Liver (tissue), 8 donors: ENCODE measurements at regions not wholly inside any gene's neighbourhood (a gene's known extent, or its start where the extent isn't known, plus 50 kb on each side); places are given as distances from the start of the nearest gene placed in this dataset.
"Not testable (repeated sequence)": the region's sequence is repeated elsewhere in the genome, so short reads cannot be mapped to it uniquely, and the experiment has no call there.

Source experiments
- DNase-seq: peaks from one replicate; pipeline ENCODE4 v3.0.0-alpha.2; 2017; ENCODE audit warnings: low spot score
- H3K27ac ChIP-seq, 2 donors: one replicate each; pipeline ENCODE4 v1.7.0; 2013; ENCODE audit warnings: inconsistent platforms in 2 of 2, low read length in 2 of 2, control low read depth in 1 of 2, low read depth in 1 of 2, mild to moderate bottlenecking in 1 of 2
- H3K27me3 ChIP-seq, 4 donors: one replicate each; pipeline versions ENCODE4 v1.6.1 to v1.7.0; 2013; ENCODE audit warnings: low read length in 3 of 4, inconsistent platforms in 1 of 4, mild to moderate bottlenecking in 1 of 4, moderate library complexity in 1 of 4; ENCODE audit not compliant: control insufficient read depth in 4 of 4, insufficient read depth in 4 of 4
- H3K36me3 ChIP-seq, 4 donors: one replicate each; pipeline versions ENCODE4 v1.6.1 to v1.7.0; 2013; ENCODE audit warnings: low read length in 3 of 4, mild to moderate bottlenecking in 3 of 4, low read depth in 1 of 4, moderate library complexity in 1 of 4; ENCODE audit not compliant: control insufficient read depth in 4 of 4, insufficient read depth in 3 of 4
- H3K4me1 ChIP-seq, 4 donors: one replicate each; pipeline versions ENCODE4 v1.6.1 to v1.7.0; 2013; ENCODE audit warnings: low read length in 3 of 4, mild to moderate bottlenecking in 3 of 4, moderate library complexity in 1 of 4; ENCODE audit not compliant: control insufficient read depth in 4 of 4, insufficient read depth in 4 of 4
- H3K4me3 ChIP-seq, 3 donors: one replicate each; pipeline versions ENCODE4 v1.6.1 to v1.7.0; 2013; ENCODE audit warnings: low read length in 3 of 3, control low read depth in 1 of 3, low read depth in 1 of 3, mild to moderate bottlenecking in 1 of 3
- H3K9ac ChIP-seq, 2 donors: one replicate each; pipeline ENCODE4 v1.7.0; 2013; ENCODE audit warnings: low read length in 2 of 2, mild to moderate bottlenecking in 2 of 2, moderate library complexity in 2 of 2, control low read depth in 1 of 2, low read depth in 1 of 2
- H3K9me3 ChIP-seq, 4 donors: one replicate each; pipeline versions ENCODE4 v1.6.1 to v1.7.0; 2013; ENCODE audit warnings: low read length in 3 of 4; ENCODE audit not compliant: control insufficient read depth in 4 of 4
- ATF3 ChIP-seq: IDR thresholded peaks from 2 replicates; pipeline ENCODE4 v1.6.1; 2016; ENCODE audit warnings: antibody characterized with exemption
- CTCF ChIP-seq: fragments of 150-350 bp; IDR thresholded peaks from 2 replicates; pipeline ENCODE4 v1.5.1; 2017; ENCODE audit warnings: improper control_type of control experiment, low read depth, low read length; ENCODE audit not compliant: missing input control
- EGR1 ChIP-seq, 2 donors: IDR thresholded peaks; 2 replicates each; pipeline ENCODE4 v1.6.1; 2016 to 2018; ENCODE audit warnings: antibody characterized with exemption in 2 of 2, low read depth in 2 of 2
- FOXA1 ChIP-seq: IDR thresholded peaks from 2 replicates; pipeline ENCODE4 v1.6.1; 2016; ENCODE audit warnings: antibody characterized with exemption
- FOXA2 ChIP-seq: IDR thresholded peaks from 2 replicates; pipeline ENCODE4 v1.6.1; 2016; ENCODE audit warnings: antibody characterized with exemption
- GABPA ChIP-seq, 2 donors: IDR thresholded peaks in 1 of 2; conservative IDR thresholded peaks in 1 of 2; 2 replicates each; pipeline ENCODE4 v1.6.1; 2016; ENCODE audit warnings: antibody characterized with exemption in 2 of 2, mild to moderate bottlenecking in 1 of 2, moderate library complexity in 1 of 2
- HNF4A ChIP-seq, 2 donors: conservative IDR thresholded peaks; 2 replicates each; pipeline ENCODE4 v1.6.1; 2016; ENCODE audit warnings: antibody characterized with exemption in 2 of 2, mild to moderate bottlenecking in 2 of 2
- JUND ChIP-seq, 2 donors: IDR thresholded peaks; 2 replicates each; pipeline ENCODE4 v1.6.1; 2016; ENCODE audit warnings: antibody characterized with exemption in 2 of 2
- MAX ChIP-seq: IDR thresholded peaks from 2 replicates; pipeline ENCODE4 v1.6.1; 2016; ENCODE audit warnings: antibody characterized with exemption
- NR2F2 ChIP-seq: IDR thresholded peaks from 2 replicates; pipeline ENCODE4 v1.6.1; 2016; ENCODE audit warnings: antibody characterized with exemption
- RAD21 ChIP-seq, 2 donors: IDR thresholded peaks; 2 replicates each; pipeline ENCODE4 v1.6.1; 2016; ENCODE audit warnings: antibody characterized with exemption in 2 of 2, mild to moderate bottlenecking in 2 of 2
- REST ChIP-seq: IDR thresholded peaks from 2 replicates; pipeline ENCODE4 v1.6.1; 2016; ENCODE audit warnings: antibody characterized with exemption, mild to moderate bottlenecking
- RXRA ChIP-seq, 2 donors: IDR thresholded peaks; 2 replicates each; pipeline ENCODE4 v1.6.1; 2017 to 2018; ENCODE audit warnings: antibody characterized with exemption in 2 of 2, mild to moderate bottlenecking in 1 of 2
- SP1 ChIP-seq: IDR thresholded peaks from 2 replicates; pipeline ENCODE4 v1.6.1; 2018; ENCODE audit warnings: antibody characterized with exemption, mild to moderate bottlenecking
- TAF1 ChIP-seq: conservative IDR thresholded peaks from 2 replicates; pipeline ENCODE4 v1.6.1; 2016; ENCODE audit warnings: antibody characterized with exemption, mild to moderate bottlenecking
- YY1 ChIP-seq: IDR thresholded peaks from 2 replicates; pipeline ENCODE4 v1.6.1; 2016; ENCODE audit warnings: antibody characterized with exemption, mild to moderate bottlenecking
- ZBTB33 ChIP-seq: IDR thresholded peaks from 2 replicates; pipeline ENCODE4 v1.6.1; 2016; ENCODE audit warnings: antibody characterized with exemption
- WGBS: extraction: QIAGEN DNeasy Blood & Tissue Kit; methylation state at CpG from one replicate; pipeline ENCODE4 v1.1.7; 2013; 5-methylcytosine and 5-hydroxymethylcytosine counted together
- donor health status: healthy.
- donor health status: healthy.
- donor health status: healthy.
- donor health status: healthy.
- donor health status: healthy.

GRCh38 chr12:59316938-59317337 is 278.9 kb upstream of the SLC16A7 start:
- H3K9me3 ChIP-seq: peaks cover 0 to 2% (median under 1%) of the 10 kb centered on the region in 4 donors
- no peak for TF ChIP-seq FOXA1
- no peak overlapping the region for H3K27ac ChIP-seq
- H3K4me1 ChIP-seq: no peaks in the 10 kb centered on the region
- no peak overlapping the region for H3K9ac ChIP-seq
- no peaks in the 10 kb centered on the region for H3K27me3 ChIP-seq
- H3K36me3 ChIP-seq: no peaks in the 10 kb centered on the region
- 70% methylated on average over 3 of the region's 3 CpGs for WGBS
- H3K4me3 ChIP-seq: no peak overlapping the region
- DNase-seq: no peak

GRCh38 chr12:59316354-59316753 is 279.5 kb upstream of the SLC16A7 start:
- not testable (repeated sequence) for H3K9ac ChIP-seq, H3K4me3 ChIP-seq, H3K36me3 ChIP-seq, H3K27me3 ChIP-seq, H3K9me3 ChIP-seq, H3K4me1 ChIP-seq, DNase-seq, H3K27ac ChIP-seq
- WGBS: 93% methylated on average over 13 of the region's 13 CpGs

- WGBS: 78% methylated on average over 1 of the region's 1 CpG
- Histone ChIP-seq H3K9ac (no peak overlapping the region), H3K36me3 (no peaks in the 10 kb centered on the region), H3K9me3 (peaks cover 0 to 10% (median under 1%) of the 10 kb centered on the region in 4 donors), H3K27me3 (no peaks in the 10 kb centered on the region), H3K27ac (no peak overlapping the region), H3K4me1 (no peaks in the 10 kb centered on the region), H3K4me3 (no peak overlapping the region)
- no peak for DNase-seq
- TF ChIP-seq FOXA2: no peak
- TF ChIP-seq HNF4A (conservative IDR thresholded peaks at IDR 0.05): no peak
- TF ChIP-seq YY1: no peak
- TF ChIP-seq NR2F2: no peak
These were observed 281.6 kb upstream of the SLC16A7 start for GRCh38 chr12:59314209-59314608.

GRCh38 chr12:59304077-59304721 is 291.6 kb upstream of the SLC16A7 start:
- H3K4me1 ChIP-seq: no peaks in the 10 kb centered on the region
- H3K4me3 ChIP-seq: no peak overlapping the region
- no peak overlapping the region for H3K9ac ChIP-seq
- H3K27me3 ChIP-seq: peaks cover 0 to 2% (median 0%) of the 10 kb centered on the region in 4 donors
- no peaks in the 10 kb centered on the region for H3K9me3 ChIP-seq
- TF ChIP-seq MAX: no peak
- TF ChIP-seq RXRA (IDR thresholded peaks at IDR 0.05): no peak
- TF ChIP-seq TAF1: no peak
- TF ChIP-seq EGR1 (IDR thresholded peaks at IDR 0.05; ENCODE audit: low read depth in 2 of 2): no peak
- no peak for TF ChIP-seq HNF4A (conservative IDR thresholded peaks at IDR 0.05)
- no peak for TF ChIP-seq GABPA (IDR thresholded peaks at IDR 0.05 in 1 of 2, conservative IDR thresholded peaks at IDR 0.05 in 1 of 2)
- TF ChIP-seq ATF3: no peak
- TF ChIP-seq NR2F2: no peak
- TF ChIP-seq CTCF: no peak
- no peak for TF ChIP-seq RAD21 (IDR thresholded peaks at IDR 0.05)
- no peak for TF ChIP-seq REST
- TF ChIP-seq SP1: no peak
- TF ChIP-seq ZBTB33: no peak
- no peak for TF ChIP-seq FOXA1
- no peak for TF ChIP-seq JUND (IDR thresholded peaks at IDR 0.05)
- TF ChIP-seq FOXA2: no peak
- 56% methylated on average over 5 of the region's 5 CpGs for WGBS
- no peak overlapping the region for H3K27ac ChIP-seq
- DNase-seq: no peak
- no peaks in the 10 kb centered on the region for H3K36me3 ChIP-seq
